ENCODE measurements at regions not wholly inside any gene's neighbourhood (a gene's known extent, or its start where the extent isn't known, plus 50 kb on each side); places are given as distances from the start of the nearest gene placed in this dataset.
"Not testable (repeated sequence)": the region's sequence is repeated elsewhere in the genome, so short reads cannot be mapped to it uniquely, and the experiment has no call there.

DNA sequence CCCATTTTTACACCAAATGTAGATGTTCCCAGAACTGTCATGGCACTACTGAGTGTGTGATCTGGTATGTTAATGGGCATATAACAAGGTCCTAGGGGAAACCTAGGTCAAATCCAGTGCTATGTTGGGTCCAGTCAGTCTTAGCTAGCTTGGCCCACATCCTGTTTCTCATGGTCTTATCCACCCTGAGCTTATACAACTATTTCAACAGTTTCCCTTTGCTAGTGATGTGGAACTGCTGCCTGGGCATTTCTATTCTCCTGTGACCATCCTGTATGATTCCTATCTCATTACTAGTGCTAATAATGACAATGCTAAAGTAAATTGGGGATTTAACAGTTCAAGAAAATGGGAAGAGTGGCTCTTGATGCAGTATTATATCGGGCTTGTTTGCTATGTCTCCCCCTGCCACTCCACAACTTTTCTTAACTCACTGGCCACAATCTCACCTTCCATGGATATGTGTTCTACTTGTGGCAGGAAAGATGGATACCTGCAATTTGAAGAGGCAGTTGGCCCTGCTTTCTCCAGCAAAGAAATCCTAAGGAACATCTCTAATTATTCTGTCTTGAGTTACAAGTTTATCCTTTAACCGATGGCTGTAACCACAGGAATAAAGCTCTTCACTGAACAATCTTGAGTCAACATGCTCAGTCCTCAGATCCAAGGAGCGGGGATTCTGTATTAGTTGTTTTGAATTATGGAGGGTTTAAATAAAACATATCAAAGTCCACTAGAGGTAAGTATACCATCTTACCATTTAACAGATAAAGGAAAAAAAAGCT, 707.8 kb downstream of the XPNPEP1 start:
- TF ChIP-seq, protein P1, sequence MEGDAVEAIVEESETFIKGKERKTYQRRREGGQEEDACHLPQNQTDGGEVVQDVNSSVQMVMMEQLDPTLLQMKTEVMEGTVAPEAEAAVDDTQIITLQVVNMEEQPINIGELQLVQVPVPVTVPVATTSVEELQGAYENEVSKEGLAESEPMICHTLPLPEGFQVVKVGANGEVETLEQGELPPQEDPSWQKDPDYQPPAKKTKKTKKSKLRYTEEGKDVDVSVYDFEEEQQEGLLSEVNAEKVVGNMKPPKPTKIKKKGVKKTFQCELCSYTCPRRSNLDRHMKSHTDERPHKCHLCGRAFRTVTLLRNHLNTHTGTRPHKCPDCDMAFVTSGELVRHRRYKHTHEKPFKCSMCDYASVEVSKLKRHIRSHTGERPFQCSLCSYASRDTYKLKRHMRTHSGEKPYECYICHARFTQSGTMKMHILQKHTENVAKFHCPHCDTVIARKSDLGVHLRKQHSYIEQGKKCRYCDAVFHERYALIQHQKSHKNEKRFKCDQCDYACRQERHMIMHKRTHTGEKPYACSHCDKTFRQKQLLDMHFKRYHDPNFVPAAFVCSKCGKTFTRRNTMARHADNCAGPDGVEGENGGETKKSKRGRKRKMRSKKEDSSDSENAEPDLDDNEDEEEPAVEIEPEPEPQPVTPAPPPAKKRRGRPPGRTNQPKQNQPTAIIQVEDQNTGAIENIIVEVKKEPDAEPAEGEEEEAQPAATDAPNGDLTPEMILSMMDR (IDR thresholded peaks at IDR 0.05): no peak
- no peak for TF ChIP-seq EZH2 (IDR thresholded peaks at IDR 0.05; ENCODE audit: borderline replicate concordance, insufficient read depth, low read depth, low read length, poor library complexity, severe bottlenecking)
- H3K4me3 Mint-ChIP-seq: no peak overlapping the region
- H3K9ac ChIP-seq (ENCODE audit: low read length): no peak overlapping the region
- ATAC-seq (ENCODE audit: low read depth) (no peak), DNase-seq (no peak)
- H3K9me3 Mint-ChIP-seq (ENCODE audit: insufficient read depth): peaks cover 3% of the 10 kb centered on the region
- no peak overlapping the region for H3K27ac Mint-ChIP-seq
- intact Hi-C loops (cut with micrococcal nuclease): no loop called here
- H3K4me3 ChIP-seq (ENCODE audit: control extremely low read depth in 1 of 5, extremely low read depth in 1 of 5, insufficient read depth in 1 of 5, low read depth in 2 of 5, low read length in 4 of 5): no peak overlapping the region
- H3K79me2 ChIP-seq (ENCODE audit: control insufficient read depth, insufficient read depth, low read length): no peaks in the 10 kb centered on the region
- WGBS (ENCODE audit: insufficient coverage): no CpG with 5 or more reads among the region's 3 CpGs
- ChIA-PET POLR2A (no interaction called here), CTCF (no interaction called here)
- H3K9me3 ChIP-seq (ENCODE audit: control extremely low read depth in 1 of 3, control insufficient read depth in 2 of 3, insufficient read depth in 1 of 3, low read length in 2 of 3): no peaks in the 10 kb centered on the region
- H2AFZ ChIP-seq (ENCODE audit: insufficient read depth, low read depth, low read length, poor library complexity, severe bottlenecking): no peak overlapping the region
- H3K27me3 ChIP-seq (replicated peaks in 1 of 4; ENCODE audit: control extremely low read depth in 1 of 4, control insufficient read depth in 3 of 4, insufficient read depth in 4 of 4, low read length in 3 of 4): no peaks in the 10 kb centered on the region
- H3K4me2 ChIP-seq (replicated peaks; ENCODE audit: low read depth, low read length, poor library complexity, severe bottlenecking): no peak overlapping the region
- H3K4me1 Mint-ChIP-seq: no peaks in the 10 kb centered on the region
- no peaks in the 10 kb centered on the region for H3K36me3 ChIP-seq (replicated peaks in 1 of 2; ENCODE audit: control extremely low read depth in 1 of 2, control insufficient read depth in 1 of 2, extremely low read depth in 1 of 2, insufficient read depth in 2 of 2, low read length in 1 of 2)
- H3K27me3 Mint-ChIP-seq: no peaks in the 10 kb centered on the region
- H3K27ac ChIP-seq (ENCODE audit: low read length in 2 of 2): no peak overlapping the region
- no peaks in the 10 kb centered on the region for H3K4me1 ChIP-seq (ENCODE audit: control insufficient read depth in 2 of 2, insufficient read depth in 2 of 2, low read length in 2 of 2)
- H4K20me1 ChIP-seq (ENCODE audit: control insufficient read depth, insufficient read depth, low read length, poor library complexity, severe bottlenecking): no peaks in the 10 kb centered on the region

DNA sequence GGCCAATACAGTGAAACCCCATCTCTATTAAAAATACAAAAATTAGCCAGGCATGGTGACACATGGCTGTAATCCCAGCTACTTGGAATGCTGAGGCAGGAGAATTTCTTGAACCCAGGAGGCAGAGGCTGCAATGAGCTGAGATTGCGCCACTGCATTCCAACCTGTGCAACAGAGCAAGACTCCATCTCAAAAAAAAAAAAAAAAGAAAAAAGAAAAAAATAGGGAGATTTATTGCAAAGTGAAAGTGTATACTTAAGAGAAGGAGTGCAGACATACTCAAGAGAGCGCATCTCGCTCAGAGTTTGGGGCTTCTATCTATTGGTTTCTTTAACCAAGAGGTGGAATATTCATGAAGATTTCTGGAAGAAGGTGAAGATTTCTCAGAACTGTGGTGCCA, 708.4 kb downstream of the XPNPEP1 start:
- H3K27ac Mint-ChIP-seq; H3K4me3 ChIP-seq (ENCODE audit: control extremely low read depth in 1 of 5, extremely low read depth in 1 of 5, insufficient read depth in 1 of 5, low read depth in 2 of 5, low read length in 4 of 5); H3K4me1 Mint-ChIP-seq; H3K4me3 Mint-ChIP-seq; H3K4me1 ChIP-seq (ENCODE audit: control insufficient read depth in 2 of 2, insufficient read depth in 2 of 2, low read length in 2 of 2); intact Hi-C loops (cut with micrococcal nuclease); H4K20me1 ChIP-seq (ENCODE audit: control insufficient read depth, insufficient read depth, low read length, poor library complexity, severe bottlenecking); DNase-seq; H3K27ac ChIP-seq (ENCODE audit: low read length in 2 of 2); H3K9me3 ChIP-seq (ENCODE audit: control extremely low read depth in 1 of 3, control insufficient read depth in 2 of 3, insufficient read depth in 1 of 3, low read length in 2 of 3); H3K4me2 ChIP-seq (replicated peaks; ENCODE audit: low read depth, low read length, poor library complexity, severe bottlenecking); H3K36me3 ChIP-seq (replicated peaks in 1 of 2; ENCODE audit: control extremely low read depth in 1 of 2, control insufficient read depth in 1 of 2, extremely low read depth in 1 of 2, insufficient read depth in 2 of 2, low read length in 1 of 2); ATAC-seq (ENCODE audit: low read depth); CTCF ChIA-PET; H3K27me3 ChIP-seq (replicated peaks in 1 of 4; ENCODE audit: control extremely low read depth in 1 of 4, control insufficient read depth in 3 of 4, insufficient read depth in 4 of 4, low read length in 3 of 4); POLR2A ChIA-PET; H3K9ac ChIP-seq (ENCODE audit: low read length); H3K79me2 ChIP-seq (ENCODE audit: control insufficient read depth, insufficient read depth, low read length); H3K9me3 Mint-ChIP-seq (ENCODE audit: insufficient read depth); H3K27me3 Mint-ChIP-seq; H2AFZ ChIP-seq (ENCODE audit: insufficient read depth, low read depth, low read length, poor library complexity, severe bottlenecking): not testable (repeated sequence)
- 100% methylated on average over 2 of the region's 3 CpGs for WGBS (ENCODE audit: insufficient coverage)

Measured in B cell (primary cell).